ENCODE measurements at regions not wholly inside any gene's neighbourhood (a gene's known extent, or its start where the extent isn't known, plus 50 kb on each side); places are given as distances from the start of the nearest gene placed in this dataset.

DNA sequence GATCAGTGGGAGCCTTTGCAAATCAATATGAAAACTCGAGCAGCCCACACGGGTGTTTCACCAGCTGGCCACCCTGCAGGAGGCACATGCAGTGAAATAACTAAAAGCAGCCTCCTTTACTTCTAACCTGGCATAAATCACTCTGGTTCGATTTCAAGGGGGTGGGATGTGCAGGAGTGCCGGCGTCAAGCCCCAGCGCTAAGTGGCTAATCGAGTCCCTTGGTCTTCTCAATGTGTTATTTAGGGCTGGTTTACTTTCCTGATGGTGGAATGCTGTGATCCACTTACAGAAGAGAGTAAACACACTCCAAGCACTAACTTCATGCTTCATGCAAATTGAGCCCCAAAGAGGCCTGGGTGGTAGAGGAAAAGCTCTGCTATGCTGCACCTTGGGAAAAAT is 109.4 kb downstream of the TMEM174 start:
- no peaks in the 10 kb centered on the region for H3K27me3 ChIP-seq (ENCODE audit: insufficient read depth, low read length)
- no peak overlapping the region for H3K27ac ChIP-seq (ENCODE audit: insufficient read length, low read depth, low read length)
- H4K5ac ChIP-seq (ENCODE audit: insufficient read length, low read depth, low read length): no peak overlapping the region
- no peak overlapping the region for H4K91ac ChIP-seq (ENCODE audit: insufficient read length, low read depth, low read length)
- H3K79me2 ChIP-seq (ENCODE audit: insufficient read depth, low read length): no peaks in the 10 kb centered on the region
- H3K79me1 ChIP-seq (ENCODE audit: insufficient read depth, low read depth, low read length, poor library complexity, severe bottlenecking): no peaks in the 10 kb centered on the region
- no peaks in the 10 kb centered on the region for H3K36me3 Mint-ChIP-seq (ENCODE audit: insufficient read depth in 1 of 3, low read depth in 3 of 3)
- no peak overlapping the region for H3K23ac ChIP-seq (ENCODE audit: insufficient read length, low read depth, low read length)
- no peak overlapping the region for H2BK5ac ChIP-seq (ENCODE audit: insufficient read length, low read length)
- no peak overlapping the region for H3K9ac ChIP-seq (ENCODE audit: extremely low read depth, insufficient read length, low read length)
- H3K14ac ChIP-seq (ENCODE audit: insufficient read depth, low read length): no peak overlapping the region
- H2BK120ac ChIP-seq (ENCODE audit: low read depth, low read length, poor library complexity, severe bottlenecking): no peak overlapping the region
- H3K4me1 ChIP-seq (ENCODE audit: insufficient read depth, low read length): peaks cover 6% of the 10 kb centered on the region; the same call in 1 of the 2 replicates
- H4K20me1 ChIP-seq (ENCODE audit: control insufficient read depth, insufficient read depth, insufficient read length): no peaks in the 10 kb centered on the region
- H3K27me3 Mint-ChIP-seq (ENCODE audit: low read depth): peaks cover 27% of the 10 kb centered on the region
- no peak overlapping the region for H2BK20ac ChIP-seq (ENCODE audit: low read depth, low read length, poor library complexity, severe bottlenecking)
- no peaks in the 10 kb centered on the region for H3K23me2 ChIP-seq (ENCODE audit: insufficient read length, low read depth, low read length, poor library complexity, severe bottlenecking)
- no peak overlapping the region for H2AK5ac ChIP-seq (ENCODE audit: insufficient read length, low read length)
- H3K4me2 ChIP-seq (ENCODE audit: insufficient read depth, insufficient read length, low read length): no peak overlapping the region
- H2BK12ac ChIP-seq (ENCODE audit: insufficient read length, low read depth, low read length): no peak overlapping the region
- H2AFZ ChIP-seq (ENCODE audit: low read length): no peak overlapping the region
- no CpG with 5 or more reads among the region's 7 CpGs for WGBS (ENCODE audit: extremely low coverage, insufficient read length, low lambda C conversion rate)
- no peak for DNase-seq
- no peak overlapping the region for H4K8ac ChIP-seq (replicated peaks; ENCODE audit: insufficient read length, low read depth, low read length)
- no peaks in the 10 kb centered on the region for H3K9me3 ChIP-seq (ENCODE audit: control insufficient read depth, low read depth, low read length)
- H3K4ac ChIP-seq (ENCODE audit: low read depth, low read length): no peak overlapping the region
- no peak overlapping the region for H3K4me3 Mint-ChIP-seq
- H3K4me1 Mint-ChIP-seq: peaks cover 19 to 25% of the 10 kb centered on the region in 2 experiments
- TF ChIP-seq, protein P1, sequence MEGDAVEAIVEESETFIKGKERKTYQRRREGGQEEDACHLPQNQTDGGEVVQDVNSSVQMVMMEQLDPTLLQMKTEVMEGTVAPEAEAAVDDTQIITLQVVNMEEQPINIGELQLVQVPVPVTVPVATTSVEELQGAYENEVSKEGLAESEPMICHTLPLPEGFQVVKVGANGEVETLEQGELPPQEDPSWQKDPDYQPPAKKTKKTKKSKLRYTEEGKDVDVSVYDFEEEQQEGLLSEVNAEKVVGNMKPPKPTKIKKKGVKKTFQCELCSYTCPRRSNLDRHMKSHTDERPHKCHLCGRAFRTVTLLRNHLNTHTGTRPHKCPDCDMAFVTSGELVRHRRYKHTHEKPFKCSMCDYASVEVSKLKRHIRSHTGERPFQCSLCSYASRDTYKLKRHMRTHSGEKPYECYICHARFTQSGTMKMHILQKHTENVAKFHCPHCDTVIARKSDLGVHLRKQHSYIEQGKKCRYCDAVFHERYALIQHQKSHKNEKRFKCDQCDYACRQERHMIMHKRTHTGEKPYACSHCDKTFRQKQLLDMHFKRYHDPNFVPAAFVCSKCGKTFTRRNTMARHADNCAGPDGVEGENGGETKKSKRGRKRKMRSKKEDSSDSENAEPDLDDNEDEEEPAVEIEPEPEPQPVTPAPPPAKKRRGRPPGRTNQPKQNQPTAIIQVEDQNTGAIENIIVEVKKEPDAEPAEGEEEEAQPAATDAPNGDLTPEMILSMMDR (conservative IDR thresholded peaks at IDR 0.05): no peak
- H3K9me3 Mint-ChIP-seq: peaks cover under 1 to 3% of the 10 kb centered on the region in 2 experiments; a peak in 1 of 5 replicates
- no peak overlapping the region for H3K27ac Mint-ChIP-seq
- no peak overlapping the region for H2BK15ac ChIP-seq (ENCODE audit: low read depth, low read length)
- no peak overlapping the region for H3T11ph ChIP-seq (ENCODE audit: low read length)
- H3K56ac ChIP-seq (ENCODE audit: insufficient read length, low read depth, low read length): no peak overlapping the region
- no peak overlapping the region for H3K18ac ChIP-seq (ENCODE audit: insufficient read length, low read depth, low read length)

All from H9 (cell line).